Neural cell (in vitro differentiated cells): ENCODE measurements at regions not wholly inside any gene's neighbourhood (a gene's known extent, or its start where the extent isn't known, plus 50 kb on each side); places are given as distances from the start of the nearest gene placed in this dataset.
"Not testable (repeated sequence)": the region's sequence is repeated elsewhere in the genome, so short reads cannot be mapped to it uniquely, and the experiment has no call there.

ENCODE experiments used
- H2AFZ ChIP-seq: fragments of 200-600, 300-800 bp; sonication (generic), shearing (Covaris generic); 2 replicates; pipeline ENCODE4 v1.6.0; 2014; ENCODE audit warnings: low read depth, mild to moderate bottlenecking, antibody characterized with exemption, low read length, moderate library complexity
- H3F3A ChIP-seq: fragments of 200-600 bp; shearing (Covaris generic); 2 replicates; pipeline ENCODE4 v1.6.1; 2016; ENCODE audit warnings: mild to moderate bottlenecking, moderate library complexity, mixed read lengths, antibody characterized with exemption, low read length; ENCODE audit not compliant: insufficient read depth, poor library complexity, severe bottlenecking
- H3K27ac ChIP-seq: fragments of 200-600, 300-800 bp; sonication (generic), shearing (Covaris generic); 2 replicates; pipeline ENCODE4 v1.5.1; 2014; ENCODE audit warnings: mild to moderate bottlenecking, low read length, moderate library complexity
- H3K27me3 ChIP-seq: fragments of 300-800, 200-600 bp; sonication (generic), shearing (Covaris generic); 2 replicates; pipeline ENCODE4 v1.6.0; 2014; ENCODE audit warnings: mild to moderate bottlenecking, low read depth, low read length, moderate library complexity; ENCODE audit not compliant: insufficient read depth
- H3K36me3 ChIP-seq: fragments of 300-800, 200-600 bp; sonication (generic), shearing (Covaris generic); 2 replicates; pipeline ENCODE4 v1.5.1; 2014; ENCODE audit warnings: mild to moderate bottlenecking, antibody characterized with exemption, low read length, moderate library complexity; ENCODE audit not compliant: insufficient read depth
- H3K4me2 ChIP-seq: fragments of 300-800, 200-600 bp; sonication (generic), shearing (Covaris generic); 2 replicates; pipeline ENCODE4 v1.6.0; 2014; ENCODE audit warnings: mild to moderate bottlenecking, low read length
- H3K4me3 ChIP-seq: fragments of 300-800, 200-600 bp; sonication (generic), shearing (Covaris generic); 2 replicates; pipeline ENCODE4 v1.5.1; 2014; ENCODE audit warnings: mild to moderate bottlenecking, low read length, moderate library complexity
- H3K79me2 ChIP-seq: fragments of 200-600 bp; shearing (Covaris generic); replicated peaks from 2 replicates; pipeline ENCODE4 v1.6.0; 2014; ENCODE audit warnings: mild to moderate bottlenecking, low read length, moderate library complexity; ENCODE audit not compliant: insufficient read depth
- H3K9ac ChIP-seq: fragments of 300-800, 200-600 bp; sonication (generic), shearing (Covaris generic); 2 replicates; pipeline ENCODE4 v1.6.1; 2016; ENCODE audit warnings: mild to moderate bottlenecking, low read length, mixed read lengths
- H3K9me2 ChIP-seq: fragments of 200-600 bp; shearing (Covaris generic); 2 replicates; pipeline ENCODE4 v1.6.1; 2016; ENCODE audit warnings: mild to moderate bottlenecking, low read length, mixed read lengths; ENCODE audit not compliant: insufficient read depth
- H3K9me3 ChIP-seq: fragments of 200-600, 300-800 bp; sonication (generic), shearing (Covaris generic); 2 replicates; pipeline ENCODE4 v1.6.1; 2016; ENCODE audit warnings: mild to moderate bottlenecking, mixed run types, low read length, moderate library complexity, mixed read lengths
- H4K20me1 ChIP-seq: fragments of 200-600 bp; shearing (Covaris generic); 2 replicates; pipeline ENCODE4 v1.6.1; 2016; ENCODE audit warnings: mild to moderate bottlenecking, mixed run types; ENCODE audit not compliant: insufficient read depth

DNA sequence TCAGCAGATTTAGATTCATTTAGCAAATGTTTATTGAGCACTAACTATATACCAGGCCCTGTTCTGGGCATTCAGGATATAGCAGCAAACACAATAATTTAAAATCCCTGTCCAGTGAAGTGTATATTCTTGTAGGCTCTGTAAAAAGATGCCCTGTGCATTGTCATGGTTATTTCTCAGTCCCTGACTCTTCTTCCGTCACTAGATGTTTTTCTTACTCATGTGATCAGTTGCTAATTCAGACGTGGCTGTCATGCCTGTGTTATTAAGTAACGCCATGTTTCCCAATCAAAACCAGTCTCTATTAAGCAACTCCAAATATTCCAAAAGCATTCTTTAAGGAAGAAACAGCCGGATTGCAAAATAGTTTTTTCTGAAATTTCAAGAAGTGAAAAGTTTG is 118.7 kb upstream of the NBPF19 start:
- not testable (repeated sequence) for H3K9ac ChIP-seq, H3K27ac ChIP-seq, H3K9me2 ChIP-seq, H4K20me1 ChIP-seq, H3K9me3 ChIP-seq, H3K36me3 ChIP-seq, H3K27me3 ChIP-seq, H3K79me2 ChIP-seq, H3K4me2 ChIP-seq, H2AFZ ChIP-seq, H3F3A ChIP-seq, H3K4me3 ChIP-seq

DNA sequence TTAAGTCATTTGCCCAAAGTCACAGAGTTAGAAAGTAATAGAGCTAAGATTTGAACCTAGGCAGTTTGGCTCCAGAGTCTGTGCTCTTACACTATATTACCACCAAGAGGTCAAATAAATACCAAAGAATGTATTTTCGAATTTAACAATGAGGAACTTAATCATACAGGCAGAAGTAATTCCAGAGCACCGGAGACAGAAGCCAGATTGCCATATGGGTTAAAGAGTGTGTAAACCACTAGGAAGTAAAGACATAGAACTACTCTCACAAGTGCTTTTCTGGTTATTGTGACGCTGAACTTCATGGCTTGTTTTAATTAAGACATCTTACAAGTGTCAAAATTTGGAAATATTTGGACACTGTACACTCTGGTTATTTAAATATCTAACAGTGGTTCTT is 114.5 kb upstream of the NBPF19 start:
- H3K4me2 ChIP-seq, H3K27ac ChIP-seq, H3F3A ChIP-seq, H3K4me3 ChIP-seq, H4K20me1 ChIP-seq, H3K79me2 ChIP-seq, H3K27me3 ChIP-seq, H3K9me2 ChIP-seq, H3K36me3 ChIP-seq, H3K9ac ChIP-seq, H3K9me3 ChIP-seq, H2AFZ ChIP-seq: not testable (repeated sequence)

DNA sequence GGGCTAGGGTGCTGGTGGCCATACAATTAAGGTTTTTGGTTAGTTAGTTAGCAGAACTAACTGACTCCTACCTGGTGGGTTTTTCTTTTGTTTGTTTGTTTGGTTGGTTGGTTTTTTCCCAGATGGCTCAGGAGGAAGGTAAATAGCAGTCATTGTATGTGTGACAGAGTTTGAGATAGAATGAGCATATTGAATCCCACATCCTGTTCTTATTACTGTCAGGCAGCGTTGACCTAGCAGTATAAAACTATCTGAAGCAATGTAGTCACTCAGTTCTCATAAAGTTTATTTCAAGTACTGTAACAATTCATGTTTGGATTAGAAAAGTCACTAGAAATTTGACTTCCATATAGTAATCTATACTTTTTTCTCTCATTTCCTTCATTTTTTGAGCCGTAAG is 113.5 kb upstream of the NBPF19 start:
- H3K27ac ChIP-seq, H3K9me3 ChIP-seq, H3K27me3 ChIP-seq, H3K9me2 ChIP-seq, H4K20me1 ChIP-seq, H3F3A ChIP-seq, H3K9ac ChIP-seq, H3K4me3 ChIP-seq, H3K36me3 ChIP-seq, H2AFZ ChIP-seq, H3K79me2 ChIP-seq, H3K4me2 ChIP-seq: not testable (repeated sequence)

DNA sequence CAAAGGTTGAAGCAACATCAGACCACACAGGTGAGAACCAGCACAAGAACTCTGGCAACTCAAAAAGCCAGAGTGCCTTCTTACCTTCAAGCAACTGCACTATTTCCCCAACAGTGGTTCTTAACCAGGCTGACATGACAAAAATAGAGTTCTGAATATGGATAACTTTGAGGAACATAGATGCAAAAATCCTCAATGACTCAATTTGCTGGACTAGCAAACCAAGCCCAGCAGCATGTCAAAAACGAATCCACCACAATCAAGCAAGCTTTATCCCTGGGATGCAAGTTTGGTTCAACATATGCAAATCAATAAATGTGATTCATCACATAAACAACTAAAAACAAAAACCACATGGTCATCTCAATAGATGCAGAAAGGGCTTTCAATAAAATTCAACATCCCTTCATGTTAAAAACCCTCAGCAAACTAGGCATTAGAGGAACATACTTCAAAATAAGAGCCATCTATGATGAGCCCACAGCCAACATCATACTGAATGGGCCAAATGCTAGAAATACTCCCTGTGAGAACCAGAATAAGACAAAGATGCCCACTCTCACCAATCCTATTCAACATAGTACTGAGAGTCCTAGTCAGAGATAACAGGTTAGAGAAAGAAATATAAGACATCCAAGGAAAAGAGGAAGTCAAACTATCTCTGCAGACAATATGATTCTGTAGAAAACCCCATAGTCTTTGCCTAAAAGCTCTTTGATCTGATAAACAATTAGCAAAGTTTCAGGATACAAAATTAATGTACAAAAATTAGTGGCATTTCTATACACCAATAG is 110.5 kb upstream of the NBPF19 start:
- H3K36me3 ChIP-seq, H3F3A ChIP-seq, H3K27ac ChIP-seq, H3K79me2 ChIP-seq, H2AFZ ChIP-seq, H4K20me1 ChIP-seq, H3K4me3 ChIP-seq, H3K9me2 ChIP-seq, H3K9me3 ChIP-seq, H3K27me3 ChIP-seq, H3K4me2 ChIP-seq, H3K9ac ChIP-seq: not testable (repeated sequence)

DNA sequence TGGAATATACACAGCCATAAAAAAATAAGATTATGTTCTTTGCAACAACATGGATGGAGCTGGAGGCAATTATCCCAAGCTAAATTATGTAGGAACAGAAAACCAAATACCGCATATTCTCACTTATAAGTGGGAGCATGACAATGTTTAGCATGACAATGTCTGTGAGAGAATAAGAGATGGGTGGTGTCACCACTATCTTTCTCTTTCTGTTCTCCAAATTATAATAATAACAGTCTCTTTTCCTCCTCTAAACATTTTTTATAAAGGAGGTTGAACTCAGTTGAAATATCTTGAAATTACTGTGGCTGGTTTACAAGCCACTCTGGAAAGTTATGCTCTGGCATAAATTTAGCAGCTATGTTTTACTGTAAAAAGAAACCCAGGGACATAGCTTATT is 108.4 kb upstream of the NBPF19 start:
- H3K4me3 ChIP-seq, H3K9ac ChIP-seq, H2AFZ ChIP-seq, H3K79me2 ChIP-seq, H3F3A ChIP-seq, H3K4me2 ChIP-seq, H3K36me3 ChIP-seq, H4K20me1 ChIP-seq, H3K27ac ChIP-seq, H3K27me3 ChIP-seq, H3K9me3 ChIP-seq, H3K9me2 ChIP-seq: not testable (repeated sequence)

DNA sequence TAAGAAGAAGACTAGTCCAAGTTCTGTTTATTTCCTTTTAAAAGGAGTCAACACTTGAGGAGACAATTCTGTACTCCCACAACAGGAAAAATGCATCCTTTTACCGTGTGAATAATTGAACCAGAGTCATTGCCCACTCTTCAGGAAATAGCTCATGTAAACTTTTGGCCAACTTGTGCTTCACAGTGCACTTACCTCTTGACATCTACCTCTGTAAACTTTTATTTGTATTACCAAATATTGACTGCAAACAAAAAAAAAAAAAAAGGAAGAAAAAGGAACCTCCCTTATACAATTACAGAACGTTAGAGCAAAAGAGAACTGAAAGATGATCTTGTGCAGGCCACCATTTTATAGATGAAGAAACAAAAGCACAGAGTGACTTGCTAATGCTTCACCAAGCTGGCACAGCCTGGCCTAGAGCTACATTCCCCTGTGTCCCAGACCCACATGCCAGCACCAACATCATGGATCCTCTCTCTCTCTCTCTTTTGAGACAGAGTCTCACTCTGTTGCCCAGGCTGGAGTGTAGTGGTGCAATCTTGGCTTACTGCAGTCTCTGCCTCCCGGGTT is 107.3 kb upstream of the NBPF19 start:
- not testable (repeated sequence) for H2AFZ ChIP-seq, H3K36me3 ChIP-seq, H3K79me2 ChIP-seq

DNA sequence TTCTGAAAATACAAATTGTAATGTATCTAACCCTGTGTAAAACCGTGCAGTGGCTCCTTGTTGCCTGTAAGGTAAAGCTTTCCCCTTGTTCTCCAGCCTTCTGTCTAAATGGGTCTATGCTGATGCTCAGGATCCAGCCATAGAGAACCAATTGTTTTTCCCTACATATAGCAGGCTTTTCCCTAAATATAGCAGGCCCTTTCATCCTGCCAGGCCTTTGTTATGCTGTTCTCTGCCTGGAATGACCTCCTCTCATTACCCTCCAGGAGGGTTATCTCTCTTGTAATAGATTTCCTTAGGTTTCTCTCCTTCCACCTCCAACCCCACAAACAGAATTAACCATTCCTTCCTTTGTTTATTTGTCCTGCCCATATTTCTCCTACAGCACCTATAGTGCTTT is 106.5 kb upstream of the NBPF19 start:
- not testable (repeated sequence) for H3K79me2 ChIP-seq, H3K9ac ChIP-seq, H3K4me3 ChIP-seq, H4K20me1 ChIP-seq, H3K27me3 ChIP-seq, H3K27ac ChIP-seq, H3K36me3 ChIP-seq, H3K9me2 ChIP-seq, H2AFZ ChIP-seq, H3K4me2 ChIP-seq, H3F3A ChIP-seq, H3K9me3 ChIP-seq

More for the DNA sequence above, 107.3 kb upstream of the NBPF19 start:
- not testable (repeated sequence) for H3K4me3 ChIP-seq, H3K4me2 ChIP-seq, H3K27ac ChIP-seq, H3K9ac ChIP-seq, H3K9me3 ChIP-seq, H3K9me2 ChIP-seq, H3K27me3 ChIP-seq, H3F3A ChIP-seq, H4K20me1 ChIP-seq

DNA sequence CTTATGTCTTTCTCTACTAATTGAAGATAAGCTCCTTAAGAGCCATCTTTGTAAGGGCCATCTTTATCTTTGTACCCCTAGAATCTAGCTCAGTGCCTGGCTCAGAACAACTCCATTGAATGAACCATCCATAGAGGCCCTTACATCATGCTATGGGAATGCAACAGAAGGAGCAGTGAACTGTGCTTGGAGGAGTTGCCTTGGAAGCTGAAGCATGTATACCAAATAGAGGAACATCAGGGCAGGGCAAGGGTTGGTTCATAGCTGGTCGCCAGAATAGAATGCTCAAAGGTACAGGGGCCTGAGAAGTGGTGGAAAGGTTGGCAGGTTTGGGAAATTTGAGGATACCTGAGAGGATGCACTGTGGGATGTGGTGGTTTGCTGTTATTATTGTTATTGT is 105.8 kb upstream of the NBPF19 start:
- not testable (repeated sequence) for H3K27ac ChIP-seq

More for the DNA sequence above, 105.8 kb upstream of the NBPF19 start:
- H3K9me2 ChIP-seq, H3K27me3 ChIP-seq, H4K20me1 ChIP-seq, H2AFZ ChIP-seq, H3K79me2 ChIP-seq, H3K9me3 ChIP-seq, H3K4me3 ChIP-seq, H3K9ac ChIP-seq, H3K36me3 ChIP-seq, H3F3A ChIP-seq, H3K4me2 ChIP-seq: not testable (repeated sequence)
